Body of pancreas (tissue), 4 donors: ENCODE measurements at regions not wholly inside any gene's neighbourhood (a gene's known extent, or its start where the extent isn't known, plus 50 kb on each side); places are given as distances from the start of the nearest gene placed in this dataset.

Experiments
- CTCF ChIP-seq, 7 experiments: fragments of 450-650 bp in 4 of 7; fragments of 200-600 bp in 3 of 7; sonication (generic) in 3 of 7; IDR thresholded peaks; one replicate each; pipeline ENCODE4 v1.5.1; 2016 to 2019; ENCODE audit warnings: antibody characterized with exemption in 7 of 7
- POLR2A ChIP-seq, 3 donors: fragments of 450-650 bp; IDR thresholded peaks; one replicate each; pipeline ENCODE4 v1.6.1; 2016; ENCODE audit warnings: antibody characterized with exemption in 3 of 3, mild to moderate bottlenecking in 2 of 3

DNA sequence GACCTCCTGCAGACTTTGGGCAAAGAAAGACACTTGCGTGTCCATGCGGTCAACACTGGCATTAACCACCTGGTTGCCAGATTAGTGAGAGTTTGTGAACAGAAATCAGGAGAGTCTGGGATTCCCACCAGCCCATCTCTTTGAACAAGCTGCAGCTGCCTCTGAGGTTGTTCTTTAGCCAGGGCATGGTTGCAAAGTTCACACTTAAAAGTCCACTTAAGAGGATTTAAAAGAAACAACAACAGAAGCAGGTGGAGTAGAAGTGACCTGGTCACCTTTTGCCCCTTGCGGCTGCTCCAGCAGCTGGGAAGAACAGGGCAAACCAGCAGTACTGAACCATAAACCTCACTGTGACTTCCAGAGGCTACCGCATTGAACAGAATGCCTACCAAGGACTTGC is 97.3 kb downstream of the FOXB1 start:
- no peak for TF ChIP-seq POLR2A (IDR thresholded peaks at IDR 0.05)
- no peak for TF ChIP-seq CTCF (IDR thresholded peaks at IDR 0.05)
